GM10266 (cell line): ENCODE measurements at regions not wholly inside any gene's neighbourhood (a gene's known extent, or its start where the extent isn't known, plus 50 kb on each side); places are given as distances from the start of the nearest gene placed in this dataset.

Source experiments
- DNase-seq: peaks from one replicate; pipeline ENCODE4 v3.0.0; 2012; ENCODE audit errors: extremely low spot score
- CTCF ChIP-seq: IDR thresholded peaks from 2 replicates; pipeline ENCODE4 v1.5.1; 2012; ENCODE audit warnings: mild to moderate bottlenecking, low read depth; ENCODE audit not compliant: control insufficient read depth, insufficient read depth; ENCODE audit errors: missing control alignments

GRCh38 chr1:59071289-59071688 is 225.6 kb upstream of the FGGY start:
- no peak for DNase-seq

GRCh38 chr1:59071876-59072582 is 224.9 kb upstream of the FGGY start:
- no peak for TF ChIP-seq CTCF
- no peak for DNase-seq

More at GRCh38 chr1:59071289-59071688, 225.6 kb upstream of the FGGY start:
- TF ChIP-seq CTCF = no peak

GRCh38 chr1:59072583-59072947 is 224.3 kb upstream of the FGGY start:
- no peak for TF ChIP-seq CTCF
- no peak for DNase-seq

- DNase-seq = no peak
- no peak for TF ChIP-seq CTCF
Measured at GRCh38 chr1:59074598-59074997, 222.3 kb upstream of the FGGY start.

- TF ChIP-seq CTCF = no peak
- no peak for DNase-seq
Measured at GRCh38 chr1:59075021-59075420, 221.9 kb upstream of the FGGY start.

- TF ChIP-seq CTCF = no peak
- no peak for DNase-seq
Measured at GRCh38 chr1:59076612-59077011, 220.3 kb upstream of the FGGY start.

GRCh38 chr1:59077466-59078069 is 219.3 kb upstream of the FGGY start:
- no peak for DNase-seq
- TF ChIP-seq CTCF = no peak
